ENCODE measurements at regions not wholly inside any gene's neighbourhood (a gene's known extent, or its start where the extent isn't known, plus 50 kb on each side); places are given as distances from the start of the nearest gene placed in this dataset.
"Not testable (repeated sequence)": the region's sequence is repeated elsewhere in the genome, so short reads cannot be mapped to it uniquely, and the experiment has no call there.

GRCh38 chr7:109637428-109637990, 1067.8 kb downstream of the DNAJB9 start:
- no peak for DNase-seq
- intact Hi-C loops (cut with DNase I), result no loop called here

DNA sequence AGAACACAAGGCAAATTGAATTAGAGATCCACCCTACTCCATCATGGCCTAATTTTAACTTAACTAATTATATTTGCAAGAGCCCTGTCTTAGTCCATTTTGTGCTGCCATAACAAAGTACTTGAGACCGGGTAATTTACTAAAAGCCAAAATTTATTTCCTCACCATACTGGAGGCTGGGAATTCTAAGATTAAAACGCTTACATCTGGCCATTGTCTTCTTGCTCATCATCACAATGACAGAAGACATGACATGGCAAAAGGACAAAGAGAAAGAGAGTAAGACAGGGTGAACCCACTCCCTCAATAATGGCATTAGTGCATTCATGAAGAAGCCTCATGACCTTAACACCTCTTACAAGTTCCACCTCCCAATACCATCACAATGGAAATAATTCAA, 1068.6 kb downstream of the DNAJB9 start:
- no peak for DNase-seq
- intact Hi-C loops (cut with DNase I), result no loop called here

- intact Hi-C loops (cut with DNase I), result no loop called here
- DNase-seq, result no peak
These were observed 1069.9 kb downstream of the DNAJB9 start for GRCh38 chr7:109639561-109639960.

DNA sequence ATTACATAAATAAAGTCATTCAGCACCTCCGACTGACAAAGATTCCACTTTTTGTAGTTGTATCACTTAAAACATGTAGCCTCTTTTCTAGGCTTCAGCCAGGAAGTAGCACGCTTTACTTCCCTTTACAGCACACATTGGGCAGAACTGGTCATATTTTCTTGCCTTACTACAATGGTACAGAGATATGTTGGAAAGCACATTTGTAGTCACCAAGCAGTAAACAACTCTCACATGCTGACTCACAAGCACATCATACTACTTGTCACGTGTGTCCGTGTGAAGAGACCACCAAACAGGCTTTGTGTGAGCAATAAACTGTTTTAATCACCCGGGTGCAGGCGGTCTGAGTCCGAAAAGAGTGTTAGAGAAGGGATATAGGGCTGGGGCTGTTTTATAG, 1071.8 kb downstream of the DNAJB9 start:
- no peak for DNase-seq
- intact Hi-C loops (cut with DNase I), result no loop called here

DNA sequence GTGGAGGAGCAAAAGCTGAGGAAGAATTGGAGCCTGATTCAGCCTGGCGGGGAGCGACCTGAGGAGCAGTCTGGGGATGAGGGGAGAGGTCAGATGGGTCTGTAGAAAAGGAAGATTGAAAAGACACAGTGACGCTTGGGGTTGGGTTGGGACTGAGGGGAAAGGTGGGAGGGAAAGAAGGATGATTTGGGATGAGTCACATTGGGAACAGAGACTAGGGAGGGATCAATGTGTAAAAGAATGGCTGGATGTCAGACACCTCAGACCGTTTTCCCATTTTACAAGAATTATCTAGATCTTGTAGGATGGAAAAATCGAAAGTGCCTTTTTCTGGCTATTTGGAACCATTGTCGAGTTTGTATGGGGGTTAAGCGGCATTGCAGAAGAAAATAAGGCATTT, 1076.5 kb downstream of the DNAJB9 start:
- no peak for DNase-seq
- intact Hi-C loops (cut with DNase I), result no loop called here

GRCh38 chr7:109646594-109646993, 1076.9 kb downstream of the DNAJB9 start:
- intact Hi-C loops (cut with DNase I); DNase-seq: not testable (repeated sequence)

GRCh38 chr7:109647263-109647662, 1077.6 kb downstream of the DNAJB9 start:
- DNase-seq; intact Hi-C loops (cut with DNase I): not testable (repeated sequence)

GRCh38 chr7:109659261-109659660, 1089.6 kb downstream of the DNAJB9 start:
- DNase-seq, result no peak
- intact Hi-C loops (cut with DNase I), result no loop called here

DNA sequence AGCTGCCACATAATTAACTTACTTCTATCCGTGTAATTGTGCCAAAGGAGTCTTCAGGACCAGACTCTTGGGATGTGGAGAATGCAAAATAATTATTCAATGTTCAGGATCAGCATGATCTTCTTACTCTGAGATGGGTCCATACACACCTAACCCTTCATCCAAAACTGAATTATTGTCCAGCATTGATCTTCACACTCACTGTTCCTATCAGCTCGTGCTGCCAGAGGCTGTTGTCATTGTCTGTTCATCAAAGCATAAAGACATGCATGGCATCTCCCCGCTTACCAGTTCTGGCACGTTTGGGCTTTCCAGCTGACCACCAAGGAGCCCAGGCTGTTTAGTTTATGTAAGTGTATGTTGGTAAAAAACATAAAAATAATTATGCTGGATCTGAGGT, 1090.7 kb downstream of the DNAJB9 start:
- DNase-seq, result no peak
- intact Hi-C loops (cut with DNase I), result no loop called here

DNA sequence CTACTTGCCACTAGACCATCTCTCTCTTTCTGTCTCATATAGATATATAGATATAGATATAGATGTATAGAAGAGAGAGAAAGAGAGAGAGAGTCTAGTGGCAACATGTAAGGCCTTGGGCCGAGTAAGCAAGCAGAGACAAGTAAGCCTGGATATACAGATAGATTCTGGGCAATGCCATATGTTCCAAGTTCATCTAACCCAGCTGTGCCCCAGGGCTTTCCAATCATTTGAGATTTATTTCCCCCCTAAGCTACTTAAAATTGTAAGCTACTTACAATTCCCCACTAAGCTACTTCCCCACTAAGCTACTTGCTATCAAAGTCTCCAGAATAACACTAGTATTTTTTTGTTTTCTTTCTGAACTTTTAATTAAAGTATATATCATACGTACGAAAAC, 1094.1 kb downstream of the DNAJB9 start:
- intact Hi-C loops (cut with DNase I), result no loop called here
- DNase-seq, result no peak

DNA sequence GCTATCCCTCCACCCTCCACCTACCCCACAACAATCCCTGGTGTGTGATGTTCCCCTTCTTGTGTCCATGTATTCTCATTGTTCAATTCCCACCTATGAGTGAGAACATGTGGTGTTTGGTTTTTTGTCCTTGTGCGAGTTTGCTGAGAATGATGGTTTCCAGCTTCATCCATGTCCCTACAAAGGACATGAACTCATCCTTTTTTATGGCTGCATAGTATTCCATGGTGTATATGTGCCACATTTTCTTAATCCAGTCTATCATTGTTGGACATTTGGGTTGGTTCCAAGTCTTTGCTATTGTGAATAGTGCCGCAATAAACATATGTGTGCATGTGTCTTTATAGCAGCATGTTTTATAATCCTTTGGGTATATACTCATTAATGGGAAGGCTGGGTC, 1117.6 kb downstream of the DNAJB9 start:
- DNase-seq; intact Hi-C loops (cut with DNase I): not testable (repeated sequence)

GRCh38 chr7:109692613-109693012, 1122.9 kb downstream of the DNAJB9 start:
- intact Hi-C loops (cut with DNase I); DNase-seq: not testable (repeated sequence)

- intact Hi-C loops (cut with DNase I), result no loop called here
- no peak for DNase-seq
These were observed 1124.7 kb downstream of the DNAJB9 start for GRCh38 chr7:109694149-109695071.

DNA sequence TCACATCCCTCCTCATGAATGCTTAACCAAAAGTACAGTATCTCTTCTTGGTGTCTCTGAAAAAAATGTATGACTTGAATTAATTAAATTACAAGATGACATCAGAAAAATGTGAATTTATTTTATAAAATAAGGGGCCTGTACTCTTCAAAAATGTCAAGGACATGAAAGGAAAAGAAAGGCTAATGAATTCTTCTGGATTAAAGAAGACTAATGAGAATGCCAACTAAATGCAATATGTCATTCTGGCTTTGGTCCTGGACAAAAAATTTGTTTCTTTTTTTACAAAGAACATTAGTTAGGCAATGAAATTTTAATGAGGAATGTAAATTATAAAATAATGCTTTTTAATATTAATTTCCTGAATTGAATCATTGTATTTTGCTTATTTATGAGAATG, 1125.7 kb downstream of the DNAJB9 start:
- no peak for DNase-seq
- intact Hi-C loops (cut with DNase I), result no loop called here

DNA sequence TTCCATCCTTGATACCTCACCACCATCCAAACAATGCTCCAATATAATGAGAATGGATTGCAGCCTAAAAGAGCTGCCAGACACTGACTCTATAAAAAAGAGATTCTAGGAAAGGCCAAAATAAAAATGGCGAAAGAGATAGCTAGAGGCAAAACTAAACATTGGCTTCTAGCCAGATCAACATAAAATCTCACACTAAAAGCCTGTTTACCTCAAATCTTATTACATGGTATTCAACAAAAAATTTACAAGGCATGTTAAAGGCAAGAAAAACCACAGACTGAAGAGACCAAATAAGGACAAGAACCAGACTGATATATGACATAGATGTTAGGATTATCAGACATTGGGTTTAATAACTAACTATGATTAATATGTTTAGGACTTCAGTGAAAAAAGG, 1127.0 kb downstream of the DNAJB9 start:
- DNase-seq, result no peak
- intact Hi-C loops (cut with DNase I), result no loop called here

DNA sequence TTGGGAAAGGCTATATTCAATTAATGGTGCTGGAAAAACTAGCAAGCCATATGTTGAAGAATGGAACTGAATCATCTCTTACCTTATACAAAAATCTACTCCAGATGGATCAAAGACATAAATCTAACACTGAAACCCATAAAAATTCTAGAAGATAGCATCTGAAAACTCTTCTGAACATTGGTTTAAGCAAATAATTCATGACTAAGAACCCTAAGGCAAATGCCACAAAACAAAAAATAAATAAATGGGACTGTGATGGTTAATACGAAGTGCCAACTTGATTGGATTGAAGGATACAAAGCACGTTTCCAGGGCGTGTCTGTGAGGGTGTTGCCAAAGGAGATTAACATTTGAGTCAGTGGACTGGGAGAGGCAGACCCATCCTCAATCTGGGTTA, 1130.0 kb downstream of the DNAJB9 start:
- DNase-seq, result no peak
- intact Hi-C loops (cut with DNase I), result no loop called here

DNA sequence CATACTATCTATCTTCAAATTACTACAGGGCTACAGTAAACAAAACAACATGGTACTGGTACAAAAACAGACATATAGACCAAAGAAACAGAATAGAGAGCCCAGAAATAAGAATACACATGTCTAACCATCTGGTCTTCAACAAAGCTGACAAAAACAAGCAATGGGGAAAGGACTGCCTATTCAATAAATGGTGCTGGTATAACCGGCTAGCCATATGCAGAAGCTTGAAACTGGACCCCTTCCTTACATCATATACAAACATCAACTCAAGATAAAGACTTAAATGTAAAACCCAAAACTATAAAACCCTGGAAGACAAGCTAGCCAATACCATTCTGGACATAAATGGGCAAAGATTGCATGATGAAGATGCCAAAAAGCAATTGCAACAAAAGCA, 1143.7 kb downstream of the DNAJB9 start:
- intact Hi-C loops (cut with DNase I), result no loop called here

DNA sequence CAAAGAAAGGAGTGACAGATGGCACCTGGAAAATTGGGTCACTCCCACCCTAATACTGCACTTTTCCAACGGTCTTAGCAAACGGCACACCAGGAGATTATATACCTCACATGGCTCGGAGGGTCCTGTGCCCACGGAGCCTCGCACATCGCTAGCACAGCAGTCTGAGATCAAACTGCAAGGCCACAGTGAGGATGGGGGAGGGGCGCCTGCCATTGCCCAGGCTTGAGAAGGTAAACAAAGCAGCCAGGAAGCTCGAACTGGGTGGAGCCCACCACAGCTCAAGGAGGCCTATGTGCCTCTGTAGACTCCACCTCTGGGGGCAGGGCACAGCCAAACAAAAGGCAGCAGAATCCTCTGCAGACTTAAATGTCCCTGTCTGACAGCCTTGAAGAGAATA, 1149.7 kb downstream of the DNAJB9 start:
- DNase-seq; intact Hi-C loops (cut with DNase I): not testable (repeated sequence)

More for the DNA sequence above, 1143.7 kb downstream of the DNAJB9 start:
- DNase-seq, result no peak

DNA sequence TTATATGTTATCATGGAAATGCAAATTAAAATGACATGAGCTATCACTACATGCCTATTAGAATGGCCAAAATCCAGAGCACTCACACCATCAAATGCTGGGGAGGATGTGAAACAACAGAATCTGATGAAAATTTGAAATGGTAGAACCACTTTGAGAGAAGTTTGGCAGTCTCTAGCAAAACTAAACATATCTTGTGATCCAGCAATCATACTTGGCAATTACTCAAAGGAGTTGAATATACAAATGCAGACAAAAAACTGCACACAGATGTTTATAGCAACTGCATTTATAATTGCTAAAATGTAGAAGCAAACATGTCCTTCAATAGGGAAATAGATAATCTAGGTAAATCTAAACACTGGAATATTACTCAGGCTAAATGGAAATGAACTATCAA, 1164.9 kb downstream of the DNAJB9 start:
- no peak for DNase-seq
- intact Hi-C loops (cut with DNase I), result no loop called here

GRCh38 chr7:109735881-109736280, 1166.2 kb downstream of the DNAJB9 start:
- DNase-seq, result no peak
- intact Hi-C loops (cut with DNase I), result no loop called here
